OCI-LY3 (cell line): ENCODE measurements at regions not wholly inside any gene's neighbourhood (a gene's known extent, or its start where the extent isn't known, plus 50 kb on each side); places are given as distances from the start of the nearest gene placed in this dataset.

ENCODE experiments used
- EZH2phosphoT487 ChIP-seq: fragments of 200-600 bp; shearing (Covaris generic); IDR thresholded peaks from 2 replicates; pipeline ENCODE4 v1.6.1; 2018; ENCODE audit warnings: antibody characterized with exemption, mixed run types, low read depth
- TF ChIP-seq, protein P1 (sequence below): fragments of 200-600, 300-600 bp; sonication (generic); IDR thresholded peaks from 2 replicates; pipeline ENCODE4 v1.5.1; 2014; ENCODE audit warnings: antibody characterized with exemption, low read length, low read depth

GRCh38 chr2:225797394-225797793 lies 397.9 kb downstream of the NYAP2 start:
- TF ChIP-seq EZH2phosphoT487, result no peak
- TF ChIP-seq, protein P1, sequence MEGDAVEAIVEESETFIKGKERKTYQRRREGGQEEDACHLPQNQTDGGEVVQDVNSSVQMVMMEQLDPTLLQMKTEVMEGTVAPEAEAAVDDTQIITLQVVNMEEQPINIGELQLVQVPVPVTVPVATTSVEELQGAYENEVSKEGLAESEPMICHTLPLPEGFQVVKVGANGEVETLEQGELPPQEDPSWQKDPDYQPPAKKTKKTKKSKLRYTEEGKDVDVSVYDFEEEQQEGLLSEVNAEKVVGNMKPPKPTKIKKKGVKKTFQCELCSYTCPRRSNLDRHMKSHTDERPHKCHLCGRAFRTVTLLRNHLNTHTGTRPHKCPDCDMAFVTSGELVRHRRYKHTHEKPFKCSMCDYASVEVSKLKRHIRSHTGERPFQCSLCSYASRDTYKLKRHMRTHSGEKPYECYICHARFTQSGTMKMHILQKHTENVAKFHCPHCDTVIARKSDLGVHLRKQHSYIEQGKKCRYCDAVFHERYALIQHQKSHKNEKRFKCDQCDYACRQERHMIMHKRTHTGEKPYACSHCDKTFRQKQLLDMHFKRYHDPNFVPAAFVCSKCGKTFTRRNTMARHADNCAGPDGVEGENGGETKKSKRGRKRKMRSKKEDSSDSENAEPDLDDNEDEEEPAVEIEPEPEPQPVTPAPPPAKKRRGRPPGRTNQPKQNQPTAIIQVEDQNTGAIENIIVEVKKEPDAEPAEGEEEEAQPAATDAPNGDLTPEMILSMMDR, result no peak
